ENCODE measurements at regions not wholly inside any gene's neighbourhood (a gene's known extent, or its start where the extent isn't known, plus 50 kb on each side); places are given as distances from the start of the nearest gene placed in this dataset.
"Not testable (repeated sequence)": the region's sequence is repeated elsewhere in the genome, so short reads cannot be mapped to it uniquely, and the experiment has no call there.

- not testable (repeated sequence) for H3K36me3 ChIP-seq (ENCODE audit: insufficient read depth, low read length); H3K9me3 ChIP-seq (ENCODE audit: low read length); H2AFZ ChIP-seq (ENCODE audit: low read depth, low read length); H3K4me3 ChIP-seq (ENCODE audit: low read length); H3K4me1 ChIP-seq (ENCODE audit: insufficient read depth, low read length); H3K27me3 ChIP-seq (ENCODE audit: insufficient read depth, low read length)
These were observed 193.5 kb upstream of the ATP6AP2 start for GRCh38 chrX:40387311-40387710.

- no peak overlapping the region for H2AFZ ChIP-seq (ENCODE audit: low read depth, low read length)
- no peaks in the 10 kb centered on the region for H3K27me3 ChIP-seq (ENCODE audit: insufficient read depth, low read length)
- H3K4me3 ChIP-seq (ENCODE audit: low read length) = no peak overlapping the region
- H3K4me1 ChIP-seq (ENCODE audit: insufficient read depth, low read length) = peaks cover 4% of the 10 kb centered on the region
- H3K9me3 ChIP-seq (ENCODE audit: low read length) = no peaks in the 10 kb centered on the region
- no peaks in the 10 kb centered on the region for H3K36me3 ChIP-seq (ENCODE audit: insufficient read depth, low read length)
These were observed 195.1 kb upstream of the ATP6AP2 start for GRCh38 chrX:40385682-40386081.

GRCh38 chrX:40385256-40385655 lies 195.5 kb upstream of the ATP6AP2 start:
- H3K4me3 ChIP-seq (ENCODE audit: low read length) = no peak overlapping the region
- peaks cover 9% of the 10 kb centered on the region for H3K4me1 ChIP-seq (ENCODE audit: insufficient read depth, low read length)
- no peaks in the 10 kb centered on the region for H3K9me3 ChIP-seq (ENCODE audit: low read length)
- no peak overlapping the region for H2AFZ ChIP-seq (ENCODE audit: low read depth, low read length)
- no peaks in the 10 kb centered on the region for H3K36me3 ChIP-seq (ENCODE audit: insufficient read depth, low read length)
- no peaks in the 10 kb centered on the region for H3K27me3 ChIP-seq (ENCODE audit: insufficient read depth, low read length)

GRCh38 chrX:40383969-40384368 lies 196.8 kb upstream of the ATP6AP2 start:
- Histone ChIP-seq H3K4me1 (ENCODE audit: insufficient read depth, low read length) (peaks cover 11% of the 10 kb centered on the region), H3K4me3 (ENCODE audit: low read length) (no peak overlapping the region), H3K27me3 (ENCODE audit: insufficient read depth, low read length) (no peaks in the 10 kb centered on the region), H3K36me3 (ENCODE audit: insufficient read depth, low read length) (no peaks in the 10 kb centered on the region), H3K9me3 (ENCODE audit: low read length) (no peaks in the 10 kb centered on the region), H2AFZ (ENCODE audit: low read depth, low read length) (no peak overlapping the region)

- peaks cover 11% of the 10 kb centered on the region for H3K4me1 ChIP-seq (ENCODE audit: insufficient read depth, low read length)
- H3K36me3 ChIP-seq (ENCODE audit: insufficient read depth, low read length) = no peaks in the 10 kb centered on the region
- no peak overlapping the region for H2AFZ ChIP-seq (ENCODE audit: low read depth, low read length)
- H3K27me3 ChIP-seq (ENCODE audit: insufficient read depth, low read length) = no peaks in the 10 kb centered on the region
- no peaks in the 10 kb centered on the region for H3K9me3 ChIP-seq (ENCODE audit: low read length)
- no peak overlapping the region for H3K4me3 ChIP-seq (ENCODE audit: low read length)
These were observed 197.4 kb upstream of the ATP6AP2 start for GRCh38 chrX:40383360-40383759.

- peaks cover 11% of the 10 kb centered on the region for H3K4me1 ChIP-seq (ENCODE audit: insufficient read depth, low read length)
- H3K9me3 ChIP-seq (ENCODE audit: low read length) = no peaks in the 10 kb centered on the region
- no peaks in the 10 kb centered on the region for H3K27me3 ChIP-seq (ENCODE audit: insufficient read depth, low read length)
- H3K36me3 ChIP-seq (ENCODE audit: insufficient read depth, low read length) = no peaks in the 10 kb centered on the region
- no peak overlapping the region for H2AFZ ChIP-seq (ENCODE audit: low read depth, low read length)
- no peak overlapping the region for H3K4me3 ChIP-seq (ENCODE audit: low read length)
These were observed 199.9 kb upstream of the ATP6AP2 start for GRCh38 chrX:40380655-40381488.

- Histone ChIP-seq H3K4me1 (ENCODE audit: insufficient read depth, low read length) (peaks cover 11% of the 10 kb centered on the region), H3K36me3 (ENCODE audit: insufficient read depth, low read length) (no peaks in the 10 kb centered on the region), H2AFZ (ENCODE audit: low read depth, low read length) (no peak overlapping the region), H3K9me3 (ENCODE audit: low read length) (no peaks in the 10 kb centered on the region), H3K27me3 (ENCODE audit: insufficient read depth, low read length) (no peaks in the 10 kb centered on the region), H3K4me3 (ENCODE audit: low read length) (no peak overlapping the region)
These were observed 203.1 kb upstream of the ATP6AP2 start for GRCh38 chrX:40377684-40378083.

- no peaks in the 10 kb centered on the region for H3K9me3 ChIP-seq (ENCODE audit: low read length)
- no peaks in the 10 kb centered on the region for H3K36me3 ChIP-seq (ENCODE audit: insufficient read depth, low read length)
- peaks cover 2% of the 10 kb centered on the region for H3K27me3 ChIP-seq (ENCODE audit: insufficient read depth, low read length)
- no peaks in the 10 kb centered on the region for H3K4me1 ChIP-seq (ENCODE audit: insufficient read depth, low read length)
- no peak overlapping the region for H3K4me3 ChIP-seq (ENCODE audit: low read length)
- H2AFZ ChIP-seq (ENCODE audit: low read depth, low read length) = no peak overlapping the region
These were observed 206.3 kb upstream of the ATP6AP2 start for GRCh38 chrX:40374486-40374885.

- Histone ChIP-seq H3K27me3 (ENCODE audit: insufficient read depth, low read length) (peaks cover 2% of the 10 kb centered on the region), H3K4me3 (ENCODE audit: low read length) (no peak overlapping the region), H3K4me1 (ENCODE audit: insufficient read depth, low read length) (no peaks in the 10 kb centered on the region), H3K9me3 (ENCODE audit: low read length) (no peaks in the 10 kb centered on the region), H2AFZ (ENCODE audit: low read depth, low read length) (no peak overlapping the region), H3K36me3 (ENCODE audit: insufficient read depth, low read length) (no peaks in the 10 kb centered on the region)
These were observed 207.1 kb upstream of the ATP6AP2 start for GRCh38 chrX:40373641-40374040.

GRCh38 chrX:40373025-40373424 lies 207.7 kb upstream of the ATP6AP2 start:
- H3K4me1 ChIP-seq (ENCODE audit: insufficient read depth, low read length) = no peaks in the 10 kb centered on the region
- H3K9me3 ChIP-seq (ENCODE audit: low read length) = no peaks in the 10 kb centered on the region
- H3K27me3 ChIP-seq (ENCODE audit: insufficient read depth, low read length) = peaks cover 2% of the 10 kb centered on the region
- no peak overlapping the region for H3K4me3 ChIP-seq (ENCODE audit: low read length)
- H2AFZ ChIP-seq (ENCODE audit: low read depth, low read length) = no peak overlapping the region
- H3K36me3 ChIP-seq (ENCODE audit: insufficient read depth, low read length) = no peaks in the 10 kb centered on the region

GRCh38 chrX:40371376-40371775 lies 209.4 kb upstream of the ATP6AP2 start:
- Histone ChIP-seq H3K27me3 (ENCODE audit: insufficient read depth, low read length) (peaks cover 2% of the 10 kb centered on the region), H3K36me3 (ENCODE audit: insufficient read depth, low read length) (no peaks in the 10 kb centered on the region), H3K4me3 (ENCODE audit: low read length) (no peak overlapping the region), H2AFZ (ENCODE audit: low read depth, low read length) (no peak overlapping the region), H3K4me1 (ENCODE audit: insufficient read depth, low read length) (no peaks in the 10 kb centered on the region), H3K9me3 (ENCODE audit: low read length) (no peaks in the 10 kb centered on the region)

- Histone ChIP-seq H3K27me3 (ENCODE audit: insufficient read depth, low read length) (peaks cover 2% of the 10 kb centered on the region), H2AFZ (ENCODE audit: low read depth, low read length) (no peak overlapping the region), H3K4me1 (ENCODE audit: insufficient read depth, low read length) (no peaks in the 10 kb centered on the region), H3K9me3 (ENCODE audit: low read length) (no peaks in the 10 kb centered on the region), H3K36me3 (ENCODE audit: insufficient read depth, low read length) (no peaks in the 10 kb centered on the region), H3K4me3 (ENCODE audit: low read length) (no peak overlapping the region)
These were observed 212.1 kb upstream of the ATP6AP2 start for GRCh38 chrX:40368611-40369061.

- H3K4me3 ChIP-seq (ENCODE audit: low read length) = no peak overlapping the region
- H3K9me3 ChIP-seq (ENCODE audit: low read length) = no peaks in the 10 kb centered on the region
- no peaks in the 10 kb centered on the region for H3K4me1 ChIP-seq (ENCODE audit: insufficient read depth, low read length)
- H3K27me3 ChIP-seq (ENCODE audit: insufficient read depth, low read length) = peaks cover 2% of the 10 kb centered on the region
- no peaks in the 10 kb centered on the region for H3K36me3 ChIP-seq (ENCODE audit: insufficient read depth, low read length)
- H2AFZ ChIP-seq (ENCODE audit: low read depth, low read length) = no peak overlapping the region
These were observed 214.1 kb upstream of the ATP6AP2 start for GRCh38 chrX:40366661-40367060.

- H3K4me3 ChIP-seq (ENCODE audit: low read length); H3K27me3 ChIP-seq (ENCODE audit: insufficient read depth, low read length); H3K9me3 ChIP-seq (ENCODE audit: low read length); H3K36me3 ChIP-seq (ENCODE audit: insufficient read depth, low read length); H3K4me1 ChIP-seq (ENCODE audit: insufficient read depth, low read length); H2AFZ ChIP-seq (ENCODE audit: low read depth, low read length): not testable (repeated sequence)
These were observed 218.5 kb upstream of the ATP6AP2 start for GRCh38 chrX:40362291-40362690.

Measured in neuron (in vitro differentiated cells).